Mesendoderm (in vitro differentiated cells): ENCODE measurements at regions not wholly inside any gene's neighbourhood (a gene's known extent, or its start where the extent isn't known, plus 50 kb on each side); places are given as distances from the start of the nearest gene placed in this dataset.
"Not testable (repeated sequence)": the region's sequence is repeated elsewhere in the genome, so short reads cannot be mapped to it uniquely, and the experiment has no call there.

ENCODE experiments used
- DNase-seq: peaks from one replicate; pipeline ENCODE4 v3.0.0; 2013
- H2AK5ac ChIP-seq: 2 replicates; pipeline ENCODE4 v1.6.1; 2013; ENCODE audit warnings: low read length, inconsistent platforms
- H2BK120ac ChIP-seq: 2 replicates; pipeline ENCODE4 v1.6.1; 2013; ENCODE audit warnings: low read depth, mild to moderate bottlenecking, low read length, moderate library complexity, mixed read lengths
- H2BK15ac ChIP-seq: replicated peaks from 2 replicates; pipeline ENCODE4 v1.6.1; 2013; ENCODE audit warnings: low read depth, mild to moderate bottlenecking, moderate library complexity
- H2BK5ac ChIP-seq: 2 replicates; pipeline ENCODE4 v1.6.1; 2013; ENCODE audit warnings: low read length, inconsistent platforms
- H3K18ac ChIP-seq: 2 replicates; pipeline ENCODE4 v1.6.1; 2013; ENCODE audit warnings: mild to moderate bottlenecking, low read length, mixed read lengths
- H3K23ac ChIP-seq: one replicate; pipeline ENCODE4 v1.6.1; 2013; ENCODE audit warnings: low read length
- H3K27ac ChIP-seq: 2 replicates; pipeline ENCODE4 v1.5.1; 2013; ENCODE audit warnings: low read depth, mild to moderate bottlenecking, inconsistent platforms, low read length, moderate library complexity
- H3K27me3 ChIP-seq: 2 replicates; pipeline ENCODE4 v1.6.1; 2013; ENCODE audit warnings: low read length, control low read depth, mild to moderate bottlenecking, inconsistent platforms; ENCODE audit not compliant: insufficient read depth, poor library complexity
- H3K36me3 ChIP-seq: 2 replicates; pipeline ENCODE4 v1.6.1; 2013; ENCODE audit warnings: low read length, inconsistent platforms; ENCODE audit not compliant: control insufficient read depth, insufficient read depth
- H3K4ac ChIP-seq: one replicate; pipeline ENCODE4 v1.6.1; 2013; ENCODE audit warnings: low read depth, mild to moderate bottlenecking, low read length, moderate library complexity
- H3K4me1 ChIP-seq: 2 replicates; pipeline ENCODE4 v1.6.1; 2013; ENCODE audit warnings: low read depth, low read length, inconsistent platforms; ENCODE audit not compliant: control insufficient read depth
- H3K4me2 ChIP-seq: 2 replicates; pipeline ENCODE4 v1.6.1; 2013; ENCODE audit warnings: low read length
- H3K4me3 ChIP-seq: 2 replicates; pipeline ENCODE4 v1.5.1; 2013; ENCODE audit warnings: mild to moderate bottlenecking, low read length
- H3K56ac ChIP-seq: one replicate; pipeline ENCODE4 v1.6.1; 2013; ENCODE audit warnings: low read length
- H3K79me1 ChIP-seq: 2 replicates; pipeline ENCODE4 v1.6.1; 2013; ENCODE audit warnings: low read length, inconsistent platforms
- H3K79me2 ChIP-seq: 2 replicates; pipeline ENCODE4 v1.6.1; 2013; ENCODE audit warnings: mild to moderate bottlenecking, low read length; ENCODE audit not compliant: control insufficient read depth, insufficient read depth
- H3K9ac ChIP-seq: 2 replicates; pipeline ENCODE4 v1.6.1; 2013; ENCODE audit warnings: low read length, inconsistent platforms
- H4K5ac ChIP-seq: one replicate; pipeline ENCODE4 v1.6.1; 2013; ENCODE audit warnings: low read length
- H4K8ac ChIP-seq: one replicate; pipeline ENCODE4 v1.6.1; 2013; ENCODE audit warnings: low read depth, mild to moderate bottlenecking, control low read depth, low read length, moderate library complexity
- WGBS: extraction: QIAGEN DNeasy Blood & Tissue Kit; methylation state at CpG from one replicate; pipeline ENCODE4 v1.1.7; 2013; ENCODE audit warnings: low lambda C conversion rate, missing lambda C conversion rate; ENCODE audit not compliant: insufficient coverage; ENCODE audit errors: extremely low coverage; 5-methylcytosine and 5-hydroxymethylcytosine counted together

GRCh38 chr6:134614606-134615485, 296.9 kb upstream of the SGK1 start:
- Histone ChIP-seq H3K4me3 (no peak overlapping the region), H3K36me3 (no peaks in the 10 kb centered on the region), H2AK5ac (no peak overlapping the region), H2BK15ac (no peak overlapping the region), H3K18ac (no peak overlapping the region), H3K79me2 (no peaks in the 10 kb centered on the region), H3K4me1 (no peaks in the 10 kb centered on the region), H3K23ac (no peak overlapping the region), H4K8ac (no peak overlapping the region), H3K79me1 (no peaks in the 10 kb centered on the region), H2BK120ac (no peak overlapping the region), H3K56ac (no peak overlapping the region), H3K27me3 (no peaks in the 10 kb centered on the region), H2BK5ac (no peak overlapping the region), H3K9ac (no peak overlapping the region), H3K4me2 (no peak overlapping the region), H3K4ac (no peak overlapping the region), H3K27ac (no peak overlapping the region), H4K5ac (no peak overlapping the region)
- DNase-seq, result no peak
- no CpG with 5 or more reads among the region's 5 CpGs for WGBS

DNA sequence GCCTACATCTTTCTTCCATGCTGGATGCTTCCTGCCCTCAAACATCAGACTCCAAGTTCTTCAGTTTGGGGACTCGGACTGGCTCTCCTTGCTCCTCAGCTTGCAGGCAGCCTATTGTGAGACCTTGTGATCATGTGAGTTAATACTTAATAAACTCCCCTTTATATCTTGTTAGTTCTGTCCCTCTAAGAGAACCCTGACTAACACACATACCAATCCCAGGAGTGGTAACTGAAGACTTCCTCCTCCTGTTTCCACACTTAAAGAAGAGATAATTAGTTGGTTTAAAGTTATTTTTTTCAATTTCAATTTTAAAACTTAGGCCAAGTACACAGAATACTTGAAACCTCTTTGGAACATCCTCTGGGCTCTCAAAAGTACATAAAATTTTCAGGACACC, 294.2 kb upstream of the SGK1 start:
- not testable (repeated sequence) for H2BK5ac ChIP-seq, H2BK120ac ChIP-seq, H4K8ac ChIP-seq, H3K4me2 ChIP-seq, H3K9ac ChIP-seq, H2AK5ac ChIP-seq, H3K27ac ChIP-seq, H3K23ac ChIP-seq, H3K56ac ChIP-seq, H3K4ac ChIP-seq, H3K79me1 ChIP-seq, H2BK15ac ChIP-seq, H3K79me2 ChIP-seq, H3K4me3 ChIP-seq, H3K36me3 ChIP-seq, H3K4me1 ChIP-seq, DNase-seq, H3K27me3 ChIP-seq, H3K18ac ChIP-seq, H4K5ac ChIP-seq
- no CpG with 5 or more reads among the region's 1 CpG for WGBS

DNA sequence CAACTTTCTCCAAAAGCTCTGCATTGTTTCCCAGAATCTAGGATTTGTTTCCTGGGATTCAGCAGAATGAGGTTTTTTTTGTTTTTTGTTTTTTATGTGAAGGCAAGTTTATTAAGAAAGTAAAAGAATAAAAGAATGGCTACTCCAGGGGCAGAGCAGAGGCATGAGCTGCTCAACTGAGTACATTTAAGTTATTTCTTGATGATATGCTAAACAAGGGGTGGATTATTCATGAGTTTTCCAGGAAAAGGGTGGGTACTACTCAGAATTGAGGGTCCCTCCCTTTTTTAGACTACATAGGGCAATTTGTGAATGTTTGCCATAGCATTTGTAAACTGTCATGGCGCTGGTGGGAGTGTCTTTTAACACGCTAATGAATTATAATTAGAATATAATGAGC, 292.5 kb upstream of the SGK1 start:
- H3K79me2 ChIP-seq, result no peaks in the 10 kb centered on the region
- H4K8ac ChIP-seq, result no peak overlapping the region
- no peak overlapping the region for H4K5ac ChIP-seq
- DNase-seq, result no peak
- no peak overlapping the region for H3K27ac ChIP-seq
- H3K23ac ChIP-seq, result no peak overlapping the region
- H2BK5ac ChIP-seq, result no peak overlapping the region
- H3K4me3 ChIP-seq, result no peak overlapping the region
- H3K4me2 ChIP-seq, result no peak overlapping the region
- no peak overlapping the region for H3K9ac ChIP-seq
- H2BK120ac ChIP-seq, result no peak overlapping the region
- no CpG with 5 or more reads among the region's 2 CpGs for WGBS
- no peak overlapping the region for H3K56ac ChIP-seq
- H2AK5ac ChIP-seq, result no peak overlapping the region
- H3K4me1 ChIP-seq, result no peaks in the 10 kb centered on the region
- H3K18ac ChIP-seq, result no peak overlapping the region
- H2BK15ac ChIP-seq, result no peak overlapping the region
- no peaks in the 10 kb centered on the region for H3K27me3 ChIP-seq
- H3K4ac ChIP-seq, result no peak overlapping the region
- H3K36me3 ChIP-seq, result no peaks in the 10 kb centered on the region
- H3K79me1 ChIP-seq, result no peaks in the 10 kb centered on the region

GRCh38 chr6:134609716-134610261, 291.9 kb upstream of the SGK1 start:
- no CpG with 5 or more reads among the region's 1 CpG for WGBS
- H3K27me3 ChIP-seq, result no peaks in the 10 kb centered on the region
- no peak for DNase-seq
- no peaks in the 10 kb centered on the region for H3K36me3 ChIP-seq
- no peak overlapping the region for H3K4ac ChIP-seq
- H3K56ac ChIP-seq, result no peak overlapping the region
- H3K9ac ChIP-seq, result no peak overlapping the region
- no peak overlapping the region for H2AK5ac ChIP-seq
- H3K4me1 ChIP-seq, result no peaks in the 10 kb centered on the region
- H3K79me1 ChIP-seq, result no peaks in the 10 kb centered on the region
- H2BK15ac ChIP-seq, result no peak overlapping the region
- H3K79me2 ChIP-seq, result no peaks in the 10 kb centered on the region
- no peak overlapping the region for H4K8ac ChIP-seq
- H3K18ac ChIP-seq, result no peak overlapping the region
- H2BK120ac ChIP-seq, result no peak overlapping the region
- no peak overlapping the region for H4K5ac ChIP-seq
- H2BK5ac ChIP-seq, result no peak overlapping the region
- no peak overlapping the region for H3K4me3 ChIP-seq
- no peak overlapping the region for H3K4me2 ChIP-seq
- no peak overlapping the region for H3K23ac ChIP-seq
- no peak overlapping the region for H3K27ac ChIP-seq

DNA sequence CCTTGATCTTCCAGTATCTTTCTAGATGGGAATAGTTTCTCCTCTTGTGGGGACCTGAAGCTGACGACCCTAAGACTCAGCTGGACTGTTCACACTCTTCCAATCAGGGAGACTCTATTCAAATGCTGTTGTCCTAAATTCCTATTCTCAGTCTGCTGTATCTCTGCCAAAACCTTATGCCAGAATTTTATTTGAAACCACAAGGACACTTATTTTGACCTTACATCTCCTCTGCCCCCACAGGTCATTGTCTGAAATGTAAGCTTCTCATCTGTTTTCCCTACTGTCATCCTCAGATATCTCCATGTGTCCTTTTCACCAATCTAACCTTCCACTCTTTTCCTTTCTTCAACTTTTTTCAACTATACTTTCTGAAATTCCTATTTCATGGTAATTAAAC, 289.5 kb upstream of the SGK1 start:
- Histone ChIP-seq H2BK5ac (no peak overlapping the region), H2BK15ac (no peak overlapping the region), H3K79me2 (no peaks in the 10 kb centered on the region), H4K5ac (no peak overlapping the region), H3K23ac (no peak overlapping the region), H3K4ac (no peak overlapping the region), H3K36me3 (no peaks in the 10 kb centered on the region), H3K27ac (no peak overlapping the region), H3K4me1 (no peaks in the 10 kb centered on the region), H3K27me3 (no peaks in the 10 kb centered on the region), H4K8ac (no peak overlapping the region), H2AK5ac (no peak overlapping the region), H2BK120ac (no peak overlapping the region), H3K18ac (no peak overlapping the region), H3K79me1 (no peaks in the 10 kb centered on the region), H3K56ac (no peak overlapping the region), H3K4me2 (no peak overlapping the region), H3K4me3 (no peak overlapping the region), H3K9ac (no peak overlapping the region)
- no peak for DNase-seq
- no CpG with 5 or more reads among the region's 1 CpG for WGBS
